ENCODE measurements at regions not wholly inside any gene's neighbourhood (a gene's known extent, or its start where the extent isn't known, plus 50 kb on each side); places are given as distances from the start of the nearest gene placed in this dataset.
"Not testable (repeated sequence)": the region's sequence is repeated elsewhere in the genome, so short reads cannot be mapped to it uniquely, and the experiment has no call there.

- DNase-seq = no peak
These were observed 100.0 kb upstream of the SFSWAP start for GRCh38 chr12:131610891-131611290.

DNA sequence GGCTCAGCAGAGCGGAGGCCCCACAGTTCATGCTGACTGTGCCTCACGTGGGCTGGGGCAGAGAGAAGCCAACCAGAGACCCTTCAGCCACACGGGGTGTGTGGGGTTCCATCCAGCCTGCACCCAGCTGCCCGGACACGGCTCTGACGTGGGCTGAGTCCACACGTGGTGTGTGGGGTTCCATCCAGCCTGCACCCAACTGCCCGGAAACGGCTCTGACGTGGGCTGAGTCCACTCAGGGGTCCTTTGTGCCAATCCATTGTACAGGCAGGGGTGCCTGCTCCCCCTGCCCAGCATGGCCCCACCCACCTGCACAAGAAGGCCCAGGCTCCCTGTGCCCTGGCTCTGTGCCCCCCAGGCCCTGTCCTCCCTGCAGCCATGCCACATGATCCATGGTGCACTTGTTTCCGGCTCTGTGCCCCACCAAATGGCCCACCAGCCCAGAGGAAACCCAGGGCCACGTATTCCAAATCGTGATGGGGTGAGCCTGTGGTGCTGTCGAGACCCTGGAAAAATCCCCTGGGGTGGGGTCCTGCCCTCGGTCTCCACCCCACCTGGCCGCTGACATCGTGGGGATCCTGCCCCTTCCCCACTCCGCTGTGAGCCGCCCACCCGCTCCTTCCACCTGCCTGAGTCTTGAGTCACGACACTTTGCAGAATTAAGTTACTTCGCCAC lies 99.3 kb upstream of the SFSWAP start:
- no peak for DNase-seq

DNA sequence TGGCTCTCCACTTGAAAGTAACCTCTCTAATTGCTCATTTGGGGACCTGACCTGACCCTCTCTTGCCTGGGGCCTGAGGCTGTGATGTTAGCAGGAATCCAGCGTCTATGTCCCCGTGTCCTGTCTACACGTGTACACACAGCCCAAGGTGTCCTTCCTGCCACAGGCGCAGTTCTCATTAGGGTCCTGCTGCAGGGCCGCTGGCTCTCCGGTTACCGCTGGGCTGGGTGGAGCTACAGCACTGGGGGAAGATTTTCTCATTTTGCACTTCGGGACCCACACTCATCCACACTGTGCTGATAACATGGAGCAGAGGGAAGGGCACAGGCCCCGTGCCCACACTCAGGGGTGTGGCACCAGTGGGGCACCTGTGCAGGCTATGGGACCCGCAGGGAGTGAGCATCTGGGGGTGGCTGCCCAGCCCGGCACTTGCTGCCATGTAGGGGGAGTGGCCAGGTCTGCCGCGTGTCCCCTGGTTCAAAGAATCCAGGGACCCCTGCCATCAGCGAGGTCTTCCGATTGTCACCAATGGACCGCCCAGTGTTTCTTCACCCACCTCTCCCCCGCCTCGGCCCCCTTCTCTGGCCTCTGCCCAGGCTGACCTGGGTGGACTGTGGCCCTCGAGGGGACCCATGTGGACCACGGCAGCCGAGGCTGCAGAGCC lies 98.7 kb upstream of the SFSWAP start:
- DNase-seq = no peak

- DNase-seq = no peak
These were observed 97.7 kb upstream of the SFSWAP start for GRCh38 chr12:131613186-131613585.

DNA sequence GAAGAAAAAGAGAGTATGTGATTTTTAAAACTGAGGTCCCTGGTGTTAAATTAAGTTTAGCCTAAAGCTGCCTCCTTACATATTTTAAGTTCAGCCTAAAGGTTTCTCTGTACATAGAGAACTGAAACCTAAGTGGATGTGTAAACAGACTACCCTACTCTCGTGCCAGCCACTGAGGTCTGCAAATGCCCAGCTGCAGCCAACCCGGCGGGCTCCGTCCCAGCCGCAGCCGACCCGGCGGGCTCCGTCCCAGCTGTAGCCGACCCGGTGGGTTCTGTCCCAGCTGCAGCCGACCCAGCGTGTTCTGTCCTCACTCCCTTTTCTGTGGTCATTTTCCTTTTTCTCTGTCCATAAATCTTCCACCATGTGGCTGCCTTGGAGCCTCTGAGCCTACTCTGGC lies 97.2 kb upstream of the SFSWAP start:
- no peak for DNase-seq

GRCh38 chr12:131615326-131616042 lies 95.4 kb upstream of the SFSWAP start:
- DNase-seq = no peak

DNA sequence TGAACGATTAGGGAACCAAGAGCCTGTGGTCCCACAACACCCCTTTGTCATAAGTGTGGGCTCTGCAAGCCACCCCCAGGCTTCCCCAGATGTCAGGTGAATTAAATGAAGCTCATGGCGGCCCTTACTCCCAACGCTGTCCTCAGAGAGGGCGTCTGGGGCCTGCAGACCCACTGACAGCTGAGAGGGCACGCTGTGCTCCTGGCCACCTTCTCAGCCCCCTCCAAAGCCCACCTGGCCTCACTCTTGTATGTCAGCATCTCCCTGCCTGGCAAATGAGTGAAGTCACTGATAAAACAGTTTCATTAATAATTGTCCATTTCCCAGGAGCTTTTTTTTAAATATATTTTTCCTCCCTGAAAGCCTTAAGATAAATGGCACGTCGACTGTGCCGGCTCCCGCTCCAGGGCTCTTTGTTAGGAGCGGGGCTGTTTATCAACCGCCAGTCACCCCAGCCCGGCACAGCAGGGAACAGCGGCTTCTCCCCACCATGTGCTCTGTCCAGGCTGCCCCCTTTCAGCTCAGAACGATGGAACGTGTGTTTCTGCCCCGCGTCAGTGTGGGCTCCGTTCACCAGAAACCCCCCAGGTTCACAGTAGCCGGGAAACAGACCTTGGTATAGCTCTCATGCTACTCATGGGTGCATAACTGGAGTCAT lies 94.7 kb upstream of the SFSWAP start:
- no peak for DNase-seq

- DNase-seq = no peak
These were observed 94.2 kb upstream of the SFSWAP start for GRCh38 chr12:131616738-131617137.

DNA sequence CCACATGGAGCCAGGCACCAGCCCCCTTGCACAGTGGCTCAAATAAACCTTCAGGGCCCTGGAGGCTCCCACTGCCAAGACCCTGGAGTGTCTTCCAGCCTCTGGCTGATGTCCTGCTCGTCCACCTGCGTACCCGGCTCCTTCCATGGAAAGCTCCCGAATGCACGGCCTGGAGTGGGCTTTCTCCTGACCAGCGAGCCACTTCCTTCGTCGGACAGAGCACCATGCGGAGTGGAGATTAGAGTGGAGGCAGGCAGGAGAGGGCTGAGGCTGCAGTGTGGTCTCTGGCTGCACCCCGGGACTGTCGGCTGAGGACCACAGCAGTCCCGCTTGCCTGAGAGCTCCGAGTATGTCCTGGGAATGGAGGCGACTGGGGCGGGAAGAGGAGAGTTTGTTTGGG lies 93.7 kb upstream of the SFSWAP start:
- DNase-seq = no peak

- DNase-seq = no peak
These were observed 93.1 kb upstream of the SFSWAP start for GRCh38 chr12:131617596-131618302.

GRCh38 chr12:131618303-131618658 lies 92.6 kb upstream of the SFSWAP start:
- DNase-seq = no peak

DNA sequence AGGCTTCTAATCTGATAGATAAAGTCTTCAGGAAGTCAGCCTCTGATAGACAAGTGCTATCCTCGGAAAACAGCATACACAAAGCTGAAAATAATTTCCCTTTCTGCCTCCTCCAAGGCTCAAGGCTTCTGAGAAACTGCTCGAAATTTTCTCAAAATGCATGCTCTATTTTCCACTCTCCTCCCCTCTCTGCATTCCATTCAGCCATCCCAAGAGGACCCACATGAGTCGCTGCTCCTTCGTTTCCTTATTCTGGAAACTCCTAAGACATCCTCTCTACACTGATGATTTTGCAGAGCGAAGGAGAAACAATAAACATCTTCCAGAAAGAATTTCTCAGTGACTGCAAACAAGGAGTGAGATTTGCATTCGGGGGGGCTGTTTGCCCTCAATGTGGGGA lies 92.2 kb upstream of the SFSWAP start:
- no peak for DNase-seq

- DNase-seq = no peak
These were observed 91.7 kb upstream of the SFSWAP start for GRCh38 chr12:131619106-131619642.

DNA sequence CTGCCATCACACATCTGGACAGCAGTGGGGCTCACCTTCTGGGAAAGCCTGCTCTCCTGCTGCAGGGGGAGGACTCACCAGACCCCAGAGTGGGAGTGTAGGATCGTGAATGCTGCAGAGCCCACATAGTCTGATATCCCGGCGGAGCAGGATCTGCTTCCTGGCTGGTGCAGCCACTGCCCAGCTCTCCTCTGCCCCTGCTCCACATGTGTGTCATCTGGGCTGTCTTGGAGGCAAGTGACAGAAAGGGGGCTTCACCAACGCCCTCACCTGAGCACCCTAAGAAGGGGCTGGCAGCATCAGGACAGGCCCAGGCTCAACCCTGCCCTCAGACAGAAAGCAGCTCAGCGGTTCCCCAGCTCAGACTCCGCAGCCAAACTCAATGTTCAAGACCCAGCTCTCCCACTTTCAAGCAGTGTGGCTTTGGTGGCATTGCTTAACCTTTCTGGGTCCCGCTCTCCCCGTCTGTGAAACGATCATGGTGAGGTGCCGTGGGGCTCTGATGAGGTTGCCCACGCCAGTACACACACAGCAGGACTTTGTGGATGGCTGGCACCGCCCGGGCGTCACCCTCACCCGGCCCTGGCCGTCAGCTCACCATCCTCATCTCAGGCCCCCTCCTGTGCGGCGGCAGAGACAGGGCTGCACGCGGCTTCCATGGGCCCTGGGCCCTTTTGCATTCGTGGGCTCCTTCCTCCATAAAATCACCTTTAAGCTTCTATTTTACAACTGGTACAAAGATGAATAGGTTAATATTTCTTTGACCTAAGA lies 91.0 kb upstream of the SFSWAP start:
- DNase-seq = no peak

DNA sequence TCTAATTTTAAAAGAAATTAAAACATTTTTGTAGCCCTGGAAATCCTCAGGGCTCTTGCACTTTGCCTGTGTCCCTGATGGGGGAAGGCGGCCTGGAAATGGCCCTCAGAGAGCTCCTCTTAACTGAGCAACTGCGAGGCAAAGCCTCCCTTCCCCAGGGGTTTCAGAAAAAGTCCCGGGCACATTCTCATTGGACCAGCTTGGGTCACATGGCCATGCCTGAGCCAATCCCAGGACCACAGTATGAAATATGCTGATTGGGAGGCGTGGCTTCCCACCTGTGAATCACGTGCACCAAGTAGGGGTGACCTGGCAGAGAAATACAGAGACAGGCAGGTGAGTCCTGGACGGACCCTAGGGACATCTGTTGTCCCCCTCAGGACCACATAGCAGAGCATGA lies 90.4 kb upstream of the SFSWAP start:
- DNase-seq = no peak

DNA sequence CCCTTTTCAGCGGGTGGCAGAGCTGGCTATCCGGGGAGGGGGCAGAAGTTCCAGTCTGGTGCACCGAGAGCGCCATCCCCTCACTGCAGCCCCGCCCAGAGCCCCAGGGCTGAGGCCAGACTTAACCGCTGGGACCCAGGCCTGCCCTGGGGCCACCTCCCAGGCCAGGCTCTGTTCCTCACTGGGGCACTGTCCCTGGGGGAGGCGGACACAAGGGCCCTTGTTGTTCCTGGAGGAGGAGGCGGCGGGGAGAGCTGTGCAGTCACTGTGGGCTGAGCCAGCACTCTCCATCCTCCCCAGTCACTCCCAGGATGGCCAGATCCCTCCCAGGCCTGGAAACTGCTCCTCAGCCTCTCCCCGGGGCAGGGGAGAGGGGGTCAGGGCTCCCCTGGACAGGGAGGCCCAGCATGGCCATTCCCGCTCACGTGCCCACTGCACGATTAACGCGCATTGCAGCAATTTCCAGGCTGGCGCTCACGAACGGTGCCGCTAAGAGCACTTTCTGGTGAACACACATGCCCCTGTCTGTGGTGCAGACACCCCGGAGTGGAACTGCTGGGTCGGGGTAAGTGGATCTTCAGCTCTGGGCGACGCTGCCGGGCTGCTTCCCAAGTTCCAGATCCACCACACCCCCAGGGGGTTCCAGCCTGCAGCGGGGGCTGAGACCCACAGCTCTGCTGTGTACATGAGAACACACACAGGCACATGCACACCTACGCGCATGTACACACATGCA lies 89.8 kb upstream of the SFSWAP start:
- no peak for DNase-seq

GRCh38 chr12:131621701-131622421 lies 89.0 kb upstream of the SFSWAP start:
- DNase-seq = no peak

DNA sequence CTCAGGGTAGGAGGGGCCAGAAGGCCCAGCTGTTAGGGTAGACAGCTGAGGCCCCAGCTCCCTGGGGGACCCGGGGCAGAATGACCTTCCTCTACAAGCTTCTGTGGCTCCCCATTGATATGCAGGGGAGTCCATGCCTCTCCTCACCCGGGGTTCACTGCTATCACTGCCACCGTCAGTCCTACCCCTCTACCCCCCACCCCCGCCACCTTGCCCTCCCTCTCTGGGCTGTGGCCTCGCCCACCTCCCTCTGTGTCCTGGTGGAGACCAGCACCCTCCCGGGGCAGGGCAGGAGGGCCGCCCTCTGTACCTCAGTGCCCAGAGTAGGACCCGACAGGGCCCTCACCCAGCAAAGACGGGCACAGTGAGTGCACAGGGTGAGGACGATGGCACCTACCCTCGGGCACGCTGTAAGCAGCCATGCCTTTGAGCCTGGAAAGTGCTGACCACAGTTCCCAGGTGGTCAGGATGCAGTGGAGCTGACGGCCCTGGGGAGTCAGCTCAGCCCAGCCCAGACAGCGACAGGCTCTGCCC lies 88.4 kb upstream of the SFSWAP start:
- no peak for DNase-seq

DNA sequence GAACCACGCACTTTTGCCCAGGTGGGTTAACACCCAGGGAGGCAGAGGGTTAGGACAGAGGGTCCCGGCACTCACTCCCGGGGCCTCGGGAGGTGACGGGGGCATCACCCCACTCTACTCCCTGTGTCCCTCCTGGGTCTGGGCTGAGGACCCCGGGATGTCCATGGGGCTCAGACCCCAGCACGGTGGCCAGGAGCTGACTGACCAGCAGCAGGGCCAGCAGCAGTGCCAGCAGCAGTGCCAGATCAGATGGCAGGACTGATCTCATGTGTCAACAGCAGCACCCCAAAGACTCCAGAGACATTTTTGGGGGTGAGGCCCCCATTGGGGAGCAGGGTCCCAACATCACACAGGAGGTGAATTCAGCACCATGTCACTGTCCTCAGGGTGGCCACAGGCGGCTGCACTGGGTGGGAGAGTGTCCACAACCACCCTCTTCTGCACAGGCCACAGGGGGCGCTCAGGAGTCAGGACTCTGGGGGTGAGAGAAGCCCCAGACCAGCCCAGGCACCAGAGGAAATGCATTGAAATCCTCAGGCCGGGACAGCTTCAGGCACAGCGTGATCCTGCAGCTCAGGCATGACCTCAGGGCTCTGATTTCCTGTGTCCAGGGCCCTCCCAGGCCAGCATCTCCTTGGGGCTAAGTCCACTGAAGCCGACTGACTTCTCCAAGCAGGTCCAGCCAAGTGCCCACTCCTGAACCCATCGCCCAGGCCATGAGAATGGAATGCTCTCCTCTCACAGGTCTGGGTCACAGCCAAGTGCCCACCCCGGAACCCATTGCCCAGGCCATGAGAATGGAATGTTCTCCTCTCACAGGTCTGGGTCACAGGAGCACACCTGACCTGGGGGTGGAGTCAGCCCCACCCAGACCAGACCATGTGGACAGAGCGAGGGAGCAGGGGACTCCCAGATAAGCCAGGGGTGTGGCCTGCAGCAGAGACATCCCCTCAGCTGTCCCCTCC lies 87.2 kb upstream of the SFSWAP start:
- DNase-seq = not testable (repeated sequence)

Measured in stimulated activated CD4-positive, alpha-beta T cell treated with anti-CD3 and anti-CD28 coated beads, Interleukin-1b, Interleukin-23, amount 100 ng/mL, for 48 hours (primary cell).